Endothelial cell of umbilical vein (primary cell): ENCODE measurements at regions not wholly inside any gene's neighbourhood (a gene's known extent, or its start where the extent isn't known, plus 50 kb on each side); places are given as distances from the start of the nearest gene placed in this dataset.

Source experiments
- BruUV-seq: library from RNA; stranded (reverse); fragments of 400-500 nt; replicated peaks from 2 replicates; lab custom pipeline; 2021; lab: Mats Ljungman, UMichigan
- CTCF ChIA-PET: fragments of 300-600, 350-600 bp; sonication (Branson Sonifier 250); formaldehyde crosslinking; loops from one replicate; lab custom pipeline; 2021; ENCODE audit warnings: antibody characterized with exemption, inconsistent platforms; lab: Charles Lee
- POLR2A ChIA-PET: fragments of 300-600, 350-600 bp; sonication (Branson Sonifier 250); formaldehyde crosslinking; loops from one replicate; lab custom pipeline; 2021; ENCODE audit warnings: antibody characterized with exemption, inconsistent platforms; lab: Charles Lee
- DNase-seq: peaks from one replicate; pipeline ENCODE4 v3.0.0-alpha.2; 2011; ENCODE audit warnings: low read depth, low spot score
- FAIRE-seq: peaks from 2 replicates; lab custom pipeline; 2011; peaks lifted over from hg19 to GRCh38; lab: Jason Lieb, UNC
- H2AFZ ChIP-seq: 2 replicates; pipeline ENCODE4 v1.6.0; 2012; ENCODE audit warnings: low read depth, low read length, control low read depth, inconsistent platforms
- H3K27ac ChIP-seq: 2 replicates; pipeline ENCODE4 v1.5.1; 2011; ENCODE audit warnings: low read depth, mild to moderate bottlenecking, control low read depth, low read length, moderate library complexity; ENCODE audit not compliant: insufficient read depth
- H3K27me3 ChIP-seq, 2 experiments: 2 replicates each; pipeline versions ENCODE4 v1.6.0 to v1.6.1; 2011; ENCODE audit warnings: low read length in 2 of 2, mixed read lengths in 1 of 2; ENCODE audit not compliant: control insufficient read depth in 2 of 2, insufficient read depth in 2 of 2
- H3K36me3 ChIP-seq, 2 experiments: 2 replicates in 1 of 2; 3 replicates in 1 of 2; pipeline ENCODE4 v1.5.1; 2011; ENCODE audit warnings: low read length in 2 of 2, mild to moderate bottlenecking in 1 of 2, moderate library complexity in 1 of 2; ENCODE audit not compliant: control insufficient read depth in 2 of 2, insufficient read depth in 2 of 2; ENCODE audit errors: extremely low read depth in 1 of 2
- H3K4me1 ChIP-seq: 3 replicates; pipeline ENCODE4 v1.5.1; 2011; ENCODE audit warnings: mild to moderate bottlenecking, low read length; ENCODE audit not compliant: control insufficient read depth, insufficient read depth; ENCODE audit errors: extremely low read depth
- H3K4me2 ChIP-seq: 2 replicates; pipeline ENCODE4 v1.6.1; 2011; ENCODE audit warnings: low read length, control low read depth, mixed read lengths; ENCODE audit not compliant: insufficient read depth
- H3K4me3 ChIP-seq, 3 experiments: fragments of 200-600 bp in 1 of 3; sonication (generic), shearing (Covaris generic) in 1 of 3; replicated peaks in 1 of 3; 2 replicates each; pipeline ENCODE4 v1.5.1; 2011 to 2016; ENCODE audit warnings: control low read depth in 3 of 3, low read length in 3 of 3, mild to moderate bottlenecking in 2 of 3, inconsistent platforms in 1 of 3, low read depth in 1 of 3, moderate library complexity in 1 of 3; ENCODE audit not compliant: insufficient read depth in 1 of 3
- H3K79me2 ChIP-seq: 2 replicates; pipeline ENCODE4 v1.6.0; 2012; ENCODE audit warnings: low read length, inconsistent platforms; ENCODE audit not compliant: control insufficient read depth, insufficient read depth
- H3K9ac ChIP-seq: replicated peaks from 2 replicates; pipeline ENCODE3; 2011; ENCODE audit warnings: low read length, control low read depth; ENCODE audit not compliant: insufficient read depth; ENCODE audit errors: extremely low read depth
- H3K9me1 ChIP-seq: replicated peaks from 3 replicates; pipeline ENCODE4 v1.6.0; 2011; ENCODE audit warnings: mild to moderate bottlenecking, low read length; ENCODE audit not compliant: control insufficient read depth, insufficient read depth; ENCODE audit errors: extremely low read depth
- H3K9me3 ChIP-seq: replicated peaks from 2 replicates; pipeline ENCODE4 v1.5.1; 2012; ENCODE audit warnings: low read length, inconsistent platforms; ENCODE audit not compliant: control insufficient read depth, insufficient read depth
- H4K20me1 ChIP-seq: replicated peaks from 2 replicates; pipeline ENCODE3; 2011; ENCODE audit warnings: mild to moderate bottlenecking, low read length; ENCODE audit not compliant: control insufficient read depth, insufficient read depth; ENCODE audit errors: extremely low read depth
- EZH2 ChIP-seq: IDR thresholded peaks from 2 replicates; pipeline ENCODE4 v1.6.1; 2012; ENCODE audit warnings: borderline replicate concordance, low read depth, mild to moderate bottlenecking, moderate library complexity, low read length, inconsistent platforms; ENCODE audit not compliant: severe bottlenecking
- GATA2 ChIP-seq: IDR thresholded peaks from 2 replicates; pipeline ENCODE4 v1.7.0; 2011; ENCODE audit warnings: low read depth, mild to moderate bottlenecking, moderate library complexity, mixed read lengths, low read length; ENCODE audit not compliant: insufficient read length, insufficient read depth
- JUN ChIP-seq: IDR thresholded peaks from 2 replicates; pipeline ENCODE4 v1.6.1; 2011; ENCODE audit warnings: borderline replicate concordance, low read depth; ENCODE audit not compliant: insufficient read length, insufficient read depth
- MYC ChIP-seq: IDR thresholded peaks from one replicate; pipeline ENCODE4 v1.6.1; 2011; ENCODE audit warnings: mild to moderate bottlenecking, low read depth, low read length
- POLR2A ChIP-seq: IDR thresholded peaks from 2 replicates; pipeline ENCODE4 v1.6.1; 2012; ENCODE audit warnings: low read depth, mild to moderate bottlenecking, control low read depth, low read length
- POLR2AphosphoS5 ChIP-seq: IDR thresholded peaks from 2 replicates; pipeline ENCODE4 v1.6.1; 2012; ENCODE audit warnings: low read depth, mild to moderate bottlenecking, control low read depth, low read length, moderate library complexity; ENCODE audit not compliant: insufficient read depth
- dilution Hi-C: fragments of 300-500 bp; cut with MboI; formaldehyde crosslinking; loops from one replicate; pipeline ENCODE4 v1.15.0; 2019; ENCODE audit warnings: low sequenced_read_pairs; ENCODE audit not compliant: extremely low pct_ligation_motif_present
- intact Hi-C: fragments of 100-400 bp; cut with micrococcal nuclease; formaldehyde crosslinking; loops from one replicate; pipeline ENCODE4 v1.10.0; 2022
- TF ChIP-seq, protein P1 (sequence below), 2 donors: IDR thresholded peaks; 1 replicate in 1 of 2; 2 replicates in 1 of 2; pipeline ENCODE4 v1.5.1; 2011; ENCODE audit warnings: low read length in 2 of 2, mild to moderate bottlenecking in 2 of 2, moderate library complexity in 2 of 2, control low read depth in 1 of 2, inconsistent platforms in 1 of 2, low read depth in 1 of 2; ENCODE audit not compliant: insufficient read depth in 1 of 2; ENCODE audit errors: extremely low read depth in 1 of 2

DNA sequence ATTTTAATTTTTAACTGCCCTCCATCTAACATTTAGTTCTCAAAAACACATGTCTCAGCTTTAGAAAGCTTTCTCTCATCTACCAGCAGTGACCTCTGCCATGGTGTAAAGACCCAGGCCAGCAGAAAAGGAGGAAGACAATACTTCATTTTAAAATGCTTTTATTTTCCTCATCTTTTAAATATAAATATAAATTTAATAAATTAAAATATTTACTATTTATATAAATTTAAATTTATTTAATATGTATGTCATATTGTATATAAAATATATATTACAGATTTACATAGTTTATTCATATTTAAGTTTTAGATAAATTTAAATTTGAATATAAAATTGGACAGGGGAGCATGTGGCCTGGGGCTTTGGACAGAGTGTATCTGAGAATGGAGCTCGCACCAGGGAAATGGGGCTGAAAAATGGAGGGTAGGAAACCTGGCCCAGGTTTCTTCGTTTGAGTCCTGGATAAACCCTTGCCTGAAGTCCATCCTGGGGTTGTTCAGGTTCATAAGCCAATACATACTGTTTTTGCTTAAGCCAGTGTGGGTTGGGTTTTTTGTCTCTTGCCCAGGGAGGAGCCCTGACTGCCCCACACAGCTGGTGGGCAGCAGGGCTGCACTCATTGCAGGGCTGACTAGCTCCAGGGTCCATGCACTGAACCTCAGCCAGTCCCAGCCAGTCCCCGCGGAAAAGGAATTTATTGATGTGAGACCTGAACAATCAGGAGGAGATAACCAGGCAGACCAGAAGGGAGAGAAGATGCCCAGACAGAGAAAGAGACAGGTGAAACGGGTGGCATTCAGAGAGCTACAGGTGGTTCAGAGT is 77.3 kb upstream of the LAPTM4A start:
- no peak overlapping the region for H3K27ac ChIP-seq
- DNase-seq (no peak), FAIRE-seq (no peak)
- no peak overlapping the region for H3K4me3 ChIP-seq
- no peaks in the 10 kb centered on the region for H3K9me1 ChIP-seq
- H3K27me3 ChIP-seq: no peaks in the 10 kb centered on the region
- dilution Hi-C loops (no loop called here), intact Hi-C loops (no loop called here)
- no peak overlapping the region for H2AFZ ChIP-seq
- no peaks in the 10 kb centered on the region for H4K20me1 ChIP-seq
- no TSS peak for BruUV-seq
- no peaks in the 10 kb centered on the region for H3K9me3 ChIP-seq
- no peak overlapping the region for H3K4me2 ChIP-seq
- CTCF ChIA-PET: interaction anchor here (1.4 kb wide), 1 partner anchor 173 kb away, joined by 3 read pairs; no protein-coding TSS in a partner anchor
- POLR2A ChIA-PET: no interaction called here
- no peaks in the 10 kb centered on the region for H3K36me3 ChIP-seq
- H3K79me2 ChIP-seq: no peaks in the 10 kb centered on the region
- no peak overlapping the region for H3K9ac ChIP-seq
- no peaks in the 10 kb centered on the region for H3K4me1 ChIP-seq
- TF ChIP-seq POLR2AphosphoS5 (no peak), EZH2 (no peak), MYC (no peak), POLR2A (no peak), JUN (no peak), GATA2 (no peak)
- TF ChIP-seq, protein P1, sequence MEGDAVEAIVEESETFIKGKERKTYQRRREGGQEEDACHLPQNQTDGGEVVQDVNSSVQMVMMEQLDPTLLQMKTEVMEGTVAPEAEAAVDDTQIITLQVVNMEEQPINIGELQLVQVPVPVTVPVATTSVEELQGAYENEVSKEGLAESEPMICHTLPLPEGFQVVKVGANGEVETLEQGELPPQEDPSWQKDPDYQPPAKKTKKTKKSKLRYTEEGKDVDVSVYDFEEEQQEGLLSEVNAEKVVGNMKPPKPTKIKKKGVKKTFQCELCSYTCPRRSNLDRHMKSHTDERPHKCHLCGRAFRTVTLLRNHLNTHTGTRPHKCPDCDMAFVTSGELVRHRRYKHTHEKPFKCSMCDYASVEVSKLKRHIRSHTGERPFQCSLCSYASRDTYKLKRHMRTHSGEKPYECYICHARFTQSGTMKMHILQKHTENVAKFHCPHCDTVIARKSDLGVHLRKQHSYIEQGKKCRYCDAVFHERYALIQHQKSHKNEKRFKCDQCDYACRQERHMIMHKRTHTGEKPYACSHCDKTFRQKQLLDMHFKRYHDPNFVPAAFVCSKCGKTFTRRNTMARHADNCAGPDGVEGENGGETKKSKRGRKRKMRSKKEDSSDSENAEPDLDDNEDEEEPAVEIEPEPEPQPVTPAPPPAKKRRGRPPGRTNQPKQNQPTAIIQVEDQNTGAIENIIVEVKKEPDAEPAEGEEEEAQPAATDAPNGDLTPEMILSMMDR (IDR thresholded peaks at IDR 0.05; ENCODE audit: extremely low read depth in 1 of 2, insufficient read depth in 1 of 2, low read depth in 1 of 2, low read length in 2 of 2): no peak
